Right renal pelvis (tissue), 4 donors: ENCODE measurements at regions not wholly inside any gene's neighbourhood (a gene's known extent, or its start where the extent isn't known, plus 50 kb on each side); places are given as distances from the start of the nearest gene placed in this dataset.

Source experiments
- DNase-seq, 4 donors: peaks; one replicate each; pipeline ENCODE4 v3.0.0-alpha.2; 2013; ENCODE audit warnings: low read depth in 4 of 4, low spot score in 3 of 4, missing footprints in 1 of 4

- no peak for DNase-seq
These were observed 341.3 kb upstream of the DCC start for GRCh38 chr18:51998711-51999110.

- no peak for DNase-seq
These were observed 340.6 kb upstream of the DCC start for GRCh38 chr18:51999351-51999750.

- no peak for DNase-seq
These were observed 339.6 kb upstream of the DCC start for GRCh38 chr18:52000435-52000834.

- DNase-seq: no peak
These were observed 338.9 kb upstream of the DCC start for GRCh38 chr18:52001106-52001505.

- no peak for DNase-seq
These were observed 337.4 kb upstream of the DCC start for GRCh38 chr18:52002600-52002999.

GRCh38 chr18:52007105-52007504 lies 332.9 kb upstream of the DCC start:
- DNase-seq: no peak

- no peak for DNase-seq
These were observed 331.7 kb upstream of the DCC start for GRCh38 chr18:52008330-52008729.

GRCh38 chr18:52008736-52009135 lies 331.3 kb upstream of the DCC start:
- DNase-seq: no peak

GRCh38 chr18:52009958-52010357 lies 330.0 kb upstream of the DCC start:
- DNase-seq: no peak

GRCh38 chr18:52045946-52046675 lies 293.9 kb upstream of the DCC start:
- no peak for DNase-seq

- DNase-seq: no peak
These were observed 293.2 kb upstream of the DCC start for GRCh38 chr18:52046842-52047241.

- no peak for DNase-seq
These were observed 285.7 kb upstream of the DCC start for GRCh38 chr18:52054324-52054723.

- DNase-seq: no peak
These were observed 279.2 kb upstream of the DCC start for GRCh38 chr18:52060607-52061304.

GRCh38 chr18:52063923-52064322 lies 276.1 kb upstream of the DCC start:
- DNase-seq: no peak

- DNase-seq: no peak
These were observed 270.8 kb upstream of the DCC start for GRCh38 chr18:52069201-52069600.

- peak in 3 of 4 donors; percentile 1 to 19 (median 18) for DNase-seq
These were observed 269.7 kb upstream of the DCC start for GRCh38 chr18:52070291-52070756.

- no peak for DNase-seq
These were observed 262.6 kb upstream of the DCC start for GRCh38 chr18:52077251-52077983.

- DNase-seq: no peak
These were observed 257.8 kb upstream of the DCC start for GRCh38 chr18:52082246-52082645.

GRCh38 chr18:52087140-52087539 lies 252.9 kb upstream of the DCC start:
- DNase-seq: no peak

- DNase-seq: no peak
These were observed 250.0 kb upstream of the DCC start for GRCh38 chr18:52090005-52090404.

GRCh38 chr18:52093171-52093570 lies 246.8 kb upstream of the DCC start:
- DNase-seq: no peak

GRCh38 chr18:52118684-52119083 lies 221.3 kb upstream of the DCC start:
- DNase-seq: no peak
